Stimulated activated naive CD4-positive, alpha-beta T cell (primary cell): ENCODE measurements at regions not wholly inside any gene's neighbourhood (a gene's known extent, or its start where the extent isn't known, plus 50 kb on each side); places are given as distances from the start of the nearest gene placed in this dataset.
"Not testable (repeated sequence)": the region's sequence is repeated elsewhere in the genome, so short reads cannot be mapped to it uniquely, and the experiment has no call there.

Source experiments
- DNase-seq, 6 experiments: peaks; one replicate each; lab custom pipeline; 2025; lab: John Stamatoyannopoulos, UW

DNA sequence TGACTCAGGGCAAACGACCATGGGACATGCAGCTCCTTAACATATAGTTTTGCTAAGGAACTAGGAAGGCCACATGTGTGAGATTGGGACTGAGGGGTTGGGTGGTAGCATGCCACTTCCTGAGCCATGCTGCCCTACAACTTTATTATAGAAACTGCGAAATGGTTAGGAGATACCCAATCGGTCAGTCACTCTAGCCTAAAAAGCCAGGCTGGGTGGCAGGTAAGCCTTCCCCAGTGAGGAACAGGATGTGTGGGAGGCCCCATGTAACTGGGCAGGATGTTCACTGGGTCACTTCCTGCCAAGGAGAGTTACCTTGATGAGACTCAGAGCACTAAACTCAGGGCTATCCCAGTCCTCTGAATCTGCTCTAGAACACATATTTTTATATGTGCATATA lies 123.5 kb downstream of the MAP3K7 start:
- DNase-seq, result peak in 5 of 6 experiments; percentile 3 to 45 (median 19)

DNA sequence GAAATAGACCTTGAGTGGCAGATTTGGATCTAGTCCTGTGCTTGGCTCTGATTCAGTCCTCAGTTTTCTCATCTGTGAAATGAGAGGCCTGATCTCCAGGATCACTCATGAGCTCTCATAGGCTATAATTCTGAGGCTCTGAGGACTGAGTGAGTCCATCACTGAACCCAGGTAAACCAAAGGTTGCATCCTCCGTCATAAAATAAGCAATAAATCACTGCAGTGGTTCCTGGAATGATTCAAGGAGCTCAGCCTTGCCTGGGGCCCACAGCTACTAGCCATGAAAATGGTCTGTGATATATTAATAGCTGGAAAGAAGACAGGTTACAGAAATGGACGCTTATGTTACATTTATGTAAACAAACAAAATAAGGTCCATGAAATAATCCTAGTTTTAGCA lies 124.8 kb downstream of the MAP3K7 start:
- no peak for DNase-seq

DNA sequence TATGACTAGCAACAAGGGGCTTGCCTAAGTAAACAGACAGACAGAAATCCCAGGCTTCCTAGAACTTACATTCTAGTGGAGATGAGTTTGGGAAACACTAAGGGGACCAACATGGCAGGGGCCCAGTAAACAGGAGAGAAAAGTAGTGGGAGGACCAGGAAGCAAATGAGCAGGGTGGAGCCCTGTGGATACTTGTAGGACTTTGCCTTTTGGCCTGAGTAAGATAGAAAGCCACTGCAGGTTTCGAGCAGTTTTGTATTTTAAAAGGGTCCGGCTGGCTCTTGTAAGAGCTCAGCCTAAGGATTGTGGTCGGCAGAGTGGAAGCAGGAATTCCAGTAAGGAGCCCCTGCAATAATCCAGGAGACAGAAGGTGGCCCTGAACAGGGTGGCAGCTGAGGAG lies 125.5 kb downstream of the MAP3K7 start:
- no peak for DNase-seq

DNA sequence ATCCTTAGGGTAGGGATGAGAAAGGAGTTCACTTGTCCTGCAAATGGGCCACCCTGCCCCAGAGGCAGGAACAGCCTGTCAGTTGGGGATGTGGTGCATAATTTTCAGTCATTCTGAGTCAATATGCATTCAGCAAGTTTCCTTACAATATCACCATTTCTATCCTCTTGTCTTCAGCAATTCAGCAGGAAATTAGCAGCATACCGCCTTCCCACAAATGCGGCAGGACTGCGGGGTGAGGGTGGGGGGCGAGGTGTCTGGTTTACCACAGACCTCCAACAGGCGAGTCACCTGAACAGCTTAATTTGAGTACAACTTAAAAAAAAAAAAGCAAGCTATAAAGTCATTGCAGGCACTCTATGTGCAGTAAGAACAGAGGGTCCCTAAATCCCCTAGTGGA lies 126.8 kb downstream of the MAP3K7 start:
- no peak for DNase-seq

DNA sequence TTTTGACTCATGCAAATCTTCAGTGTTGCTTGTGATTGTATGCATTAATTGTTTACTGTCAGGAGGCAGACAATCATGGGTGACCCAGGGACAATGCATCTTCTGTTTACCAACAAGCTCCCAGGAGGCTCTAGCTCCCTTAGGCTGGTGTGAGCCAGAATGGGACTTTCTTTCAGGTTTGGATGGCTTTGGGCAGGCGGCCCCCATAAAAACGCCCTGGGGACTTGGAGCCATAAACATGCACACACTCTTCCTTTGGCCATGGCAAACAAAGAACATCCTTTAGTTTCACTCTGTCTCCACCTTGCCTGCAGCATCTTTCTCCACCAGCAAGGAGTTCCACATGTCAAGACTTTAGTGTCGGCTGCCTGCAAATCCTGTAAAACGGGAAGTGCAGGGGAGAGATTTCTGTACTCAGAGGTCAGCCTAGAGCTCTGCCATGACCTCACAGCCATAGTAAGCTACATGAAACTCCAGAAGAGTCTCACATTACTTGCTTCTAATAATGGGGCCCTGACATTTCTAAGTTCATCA lies 127.6 kb downstream of the MAP3K7 start:
- DNase-seq, result no peak

DNA sequence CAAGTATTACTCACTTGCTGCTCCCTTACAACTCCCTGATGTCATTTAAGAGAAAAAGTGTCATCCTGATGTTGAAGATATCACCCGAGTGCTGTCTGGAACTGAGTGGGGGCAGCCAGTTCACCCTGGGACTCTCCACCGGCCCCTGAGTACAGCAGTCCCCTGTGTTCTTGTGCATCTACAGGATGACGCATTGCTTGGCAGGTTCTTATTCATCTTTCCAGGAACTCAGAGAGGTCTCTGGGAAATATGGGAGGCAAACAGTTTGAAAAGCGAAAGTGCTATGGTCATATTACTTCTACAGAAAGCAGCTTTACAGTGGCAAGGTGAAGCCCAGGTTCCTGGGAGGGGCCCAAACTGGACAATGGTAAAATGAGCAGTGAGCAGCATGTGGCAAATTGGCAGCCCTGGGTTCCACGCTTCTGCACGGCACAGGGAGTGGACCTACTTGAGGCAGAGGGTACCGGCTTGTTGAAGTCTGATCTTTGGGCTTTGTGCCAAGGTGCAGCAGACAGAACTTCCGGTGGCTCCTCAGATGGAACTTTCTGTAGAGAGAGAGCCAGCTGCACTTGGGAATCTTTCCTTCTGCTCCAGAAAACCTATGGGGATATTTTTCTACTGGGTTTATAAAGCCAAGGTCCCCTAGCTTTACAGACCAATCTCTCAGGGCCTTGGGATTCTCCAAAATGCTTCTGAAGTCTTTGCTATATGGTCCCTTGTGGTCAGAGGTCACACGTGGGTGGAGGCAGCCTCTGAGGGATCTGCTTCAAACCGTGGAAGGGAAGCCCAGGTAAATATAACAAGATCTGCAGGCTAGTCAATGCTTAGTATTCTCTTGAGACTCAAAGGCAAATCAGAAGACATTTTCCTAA lies 128.3 kb downstream of the MAP3K7 start:
- DNase-seq, result peak in 3 of 6 experiments; percentile 28 to 41 (median 32)

DNA sequence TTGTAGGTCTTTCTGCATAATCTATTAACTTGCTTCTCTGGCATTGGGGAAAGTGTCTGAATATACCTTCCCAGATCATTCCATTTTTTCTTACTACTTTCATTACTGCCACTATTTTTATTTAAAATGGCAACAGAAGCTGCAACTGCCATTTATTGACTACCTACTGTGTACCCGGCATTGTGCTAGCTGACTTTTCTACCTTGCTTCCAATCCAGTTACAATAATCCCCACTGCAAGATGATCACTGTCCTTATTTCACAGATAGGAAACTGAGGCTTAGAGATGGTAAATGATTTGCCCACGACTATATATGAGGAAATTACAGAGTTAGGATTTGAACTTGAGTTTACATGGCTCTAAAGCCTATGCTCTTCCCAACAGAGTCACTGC lies 129.0 kb downstream of the MAP3K7 start:
- no peak for DNase-seq

DNA sequence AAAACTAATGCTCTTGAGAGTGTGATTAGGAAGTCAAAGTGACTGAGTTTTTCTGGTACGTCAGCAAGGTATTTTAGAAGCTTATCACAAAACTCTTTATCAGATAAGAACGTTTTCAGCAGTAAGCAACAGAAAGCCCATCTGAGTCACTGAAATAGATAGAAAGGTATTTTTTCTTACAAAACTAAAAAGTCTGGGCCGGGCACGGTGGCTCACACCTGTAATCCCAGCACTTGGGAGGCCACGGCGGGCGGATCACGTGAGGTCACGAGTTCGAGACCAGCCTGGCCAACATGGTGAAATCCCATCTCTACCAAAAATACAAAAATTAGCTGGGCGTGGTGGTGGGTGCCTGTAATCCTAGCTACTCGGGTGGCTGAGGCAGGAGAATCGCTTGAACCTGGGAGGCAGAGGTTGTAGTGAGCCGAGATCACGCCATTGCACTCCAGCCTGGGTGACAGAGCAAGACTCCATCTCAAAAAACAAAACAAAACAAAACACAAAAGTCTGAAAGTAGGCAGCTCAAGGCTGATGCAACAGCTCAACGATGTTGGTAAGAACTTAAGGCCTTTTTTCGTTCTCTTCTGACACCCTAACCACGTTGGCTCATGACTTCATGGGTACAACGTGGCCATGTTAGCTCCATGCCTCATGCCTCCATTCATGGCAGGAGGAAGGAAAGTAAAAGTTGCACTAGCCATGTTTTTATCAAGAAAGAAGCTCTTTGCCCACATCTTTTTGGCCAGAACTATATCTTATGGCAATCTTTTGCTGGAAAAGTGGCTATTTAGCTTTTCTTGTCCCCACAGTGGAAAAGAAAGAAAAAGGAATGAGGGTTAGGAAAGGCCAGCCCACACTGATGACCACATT lies 129.6 kb downstream of the MAP3K7 start:
- not testable (repeated sequence) for DNase-seq

DNA sequence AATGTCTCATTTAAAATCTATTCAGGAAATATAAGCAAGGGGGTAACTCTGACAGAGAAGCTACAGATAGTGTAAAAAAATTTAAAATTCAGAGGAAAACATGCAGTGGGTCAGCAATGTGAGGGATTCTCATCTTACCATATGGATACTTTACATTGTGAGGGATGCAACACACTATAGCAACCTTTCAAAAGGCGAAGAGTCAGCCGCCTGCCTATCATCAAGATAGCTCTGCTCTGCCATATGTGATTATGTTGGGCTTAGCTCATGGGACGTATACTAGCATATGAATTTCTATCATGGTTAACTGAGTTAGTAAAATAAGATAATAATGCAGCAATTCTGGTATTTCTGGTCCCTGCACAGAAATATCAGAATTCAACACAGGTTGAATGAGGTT lies 130.9 kb downstream of the MAP3K7 start:
- no peak for DNase-seq

DNA sequence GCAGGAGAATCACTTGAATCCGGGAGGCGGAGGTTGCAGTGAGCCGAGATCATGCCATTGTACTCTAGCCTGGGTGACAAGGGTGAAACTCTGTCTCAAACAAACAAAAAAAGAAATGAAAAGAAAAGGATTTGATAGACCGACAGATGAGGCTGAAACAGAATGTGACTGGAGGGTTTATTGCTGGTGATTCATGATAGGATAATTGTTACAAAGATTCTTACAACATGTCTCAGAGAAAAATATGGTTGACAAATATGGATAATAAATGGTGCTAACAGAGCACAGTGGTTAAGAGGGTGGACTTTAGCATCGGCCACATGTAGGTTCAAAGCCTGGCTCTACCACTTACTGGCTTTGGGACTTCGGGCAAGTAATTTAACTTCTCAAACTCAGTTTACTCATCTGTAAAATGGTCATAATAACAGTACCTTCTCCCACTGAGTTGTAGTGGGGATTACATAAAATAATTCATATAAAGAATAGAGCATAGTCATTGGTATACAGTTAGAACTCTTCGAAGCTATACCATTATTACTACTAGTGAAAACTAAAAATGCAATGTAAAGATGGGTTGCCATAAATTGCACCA lies 131.9 kb downstream of the MAP3K7 start:
- no peak for DNase-seq

DNA sequence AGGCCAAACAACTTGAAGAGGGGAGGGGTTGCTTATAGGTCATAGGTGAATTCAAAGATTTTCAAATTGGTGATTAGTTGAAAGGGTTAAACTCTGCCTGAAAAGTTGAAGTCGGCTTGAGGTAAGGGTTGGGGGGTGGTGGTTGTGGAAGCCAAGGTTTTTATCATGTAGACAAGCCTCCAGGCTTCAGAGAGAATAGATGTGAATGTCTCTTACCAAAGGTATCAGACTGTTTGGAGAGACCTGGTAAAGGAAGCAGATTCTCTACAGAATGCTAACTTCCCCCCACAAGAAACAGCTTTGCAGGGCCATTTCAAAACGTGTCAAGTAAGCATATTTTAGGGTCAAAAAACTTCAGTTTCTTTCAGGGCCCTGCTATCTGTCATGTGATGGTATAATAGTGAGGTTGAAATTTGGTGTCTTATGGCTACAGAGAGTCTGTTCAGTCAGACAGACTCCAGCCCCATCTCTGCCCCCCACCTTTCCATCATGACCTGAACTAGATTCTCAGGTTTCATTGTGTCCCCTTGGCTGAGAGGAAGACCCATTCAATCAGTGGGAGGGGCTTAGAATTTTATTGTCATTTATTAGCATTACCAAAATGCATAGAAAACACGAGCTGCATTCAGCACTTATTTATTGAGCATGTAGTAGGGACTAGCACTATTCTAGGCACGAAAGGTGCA lies 136.5 kb downstream of the MAP3K7 start:
- DNase-seq, result no peak

DNA sequence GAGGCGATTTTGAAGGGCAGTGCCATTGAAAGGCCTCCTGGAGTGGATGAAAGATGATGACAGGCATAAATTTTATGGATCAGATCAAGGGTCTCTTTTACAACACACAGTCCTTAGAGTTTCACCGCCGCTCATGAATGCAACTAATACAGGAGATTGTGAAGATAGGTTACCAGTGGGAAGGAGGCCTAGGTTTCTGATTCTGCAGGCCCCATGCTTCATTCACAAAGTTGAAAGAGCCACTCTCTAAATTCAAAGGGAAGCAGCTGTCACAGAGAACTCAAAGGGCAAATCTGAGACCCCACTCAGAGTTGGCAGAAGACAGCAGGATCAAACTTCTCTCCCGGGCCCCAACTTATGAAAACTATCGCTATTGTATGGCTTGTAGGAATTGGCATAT lies 137.6 kb downstream of the MAP3K7 start:
- no peak for DNase-seq

DNA sequence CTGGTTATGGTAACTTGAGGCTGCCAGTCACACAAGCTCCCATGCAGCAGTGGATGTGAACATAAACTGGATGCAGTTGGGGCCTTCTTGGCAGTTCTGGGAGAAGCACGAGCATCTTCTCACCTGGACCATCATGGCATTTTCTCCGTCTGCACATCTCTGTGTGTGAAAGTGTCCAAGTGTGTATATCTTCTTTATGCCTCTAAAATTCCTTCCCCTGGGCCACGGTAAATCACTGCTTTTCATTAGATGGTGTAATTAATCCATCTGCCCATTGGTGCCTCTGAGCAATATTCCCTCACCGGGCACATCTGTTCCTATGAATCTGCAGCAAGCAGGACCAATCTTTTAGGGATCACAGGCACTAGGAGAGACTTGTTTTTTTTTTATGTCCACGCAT lies 138.0 kb downstream of the MAP3K7 start:
- DNase-seq, result no peak

DNA sequence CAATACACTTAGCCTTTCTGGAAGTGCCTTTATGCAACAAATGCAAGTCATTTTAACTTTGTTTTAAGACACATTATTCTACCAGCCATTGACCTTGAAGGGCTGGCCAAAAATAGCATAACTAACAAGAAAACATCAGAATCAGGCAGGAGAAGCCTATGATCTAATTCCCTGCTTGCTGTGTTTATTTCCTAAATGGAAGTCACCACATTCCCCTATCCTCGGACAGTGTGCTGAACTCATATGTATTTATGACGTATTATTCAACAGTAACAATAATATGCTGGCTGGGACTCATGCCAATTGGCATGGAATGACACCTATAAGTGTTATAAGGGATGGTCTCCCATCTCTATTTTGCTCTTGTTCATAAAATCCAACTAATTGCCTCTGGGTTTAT lies 140.7 kb downstream of the MAP3K7 start:
- no peak for DNase-seq

DNA sequence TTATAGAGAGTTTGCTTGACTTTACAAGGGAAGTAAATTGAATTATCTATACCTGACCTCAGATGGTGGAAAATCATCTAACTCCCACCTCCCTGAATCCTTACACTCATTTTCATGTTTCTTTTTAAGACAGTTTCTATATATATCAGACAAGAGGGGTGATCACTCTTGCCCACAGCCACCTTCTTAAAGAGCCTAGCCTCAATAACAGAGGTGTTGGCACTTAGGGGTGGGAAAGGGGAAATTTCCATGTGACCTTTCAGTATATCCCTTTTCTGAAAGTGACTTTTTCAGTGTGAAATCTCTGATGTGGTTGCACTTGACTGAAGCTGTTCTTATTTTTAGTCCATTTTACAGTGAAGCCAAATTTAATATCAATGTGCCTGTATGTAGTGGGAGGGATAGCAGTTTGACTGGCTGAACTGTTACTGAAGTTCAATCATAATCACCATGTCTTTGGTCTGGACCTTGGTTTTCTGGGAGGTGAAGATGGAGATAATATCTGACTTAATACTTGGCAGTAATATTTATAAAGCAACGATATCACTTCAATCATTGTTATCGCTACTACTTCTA lies 141.3 kb downstream of the MAP3K7 start:
- DNase-seq, result no peak

DNA sequence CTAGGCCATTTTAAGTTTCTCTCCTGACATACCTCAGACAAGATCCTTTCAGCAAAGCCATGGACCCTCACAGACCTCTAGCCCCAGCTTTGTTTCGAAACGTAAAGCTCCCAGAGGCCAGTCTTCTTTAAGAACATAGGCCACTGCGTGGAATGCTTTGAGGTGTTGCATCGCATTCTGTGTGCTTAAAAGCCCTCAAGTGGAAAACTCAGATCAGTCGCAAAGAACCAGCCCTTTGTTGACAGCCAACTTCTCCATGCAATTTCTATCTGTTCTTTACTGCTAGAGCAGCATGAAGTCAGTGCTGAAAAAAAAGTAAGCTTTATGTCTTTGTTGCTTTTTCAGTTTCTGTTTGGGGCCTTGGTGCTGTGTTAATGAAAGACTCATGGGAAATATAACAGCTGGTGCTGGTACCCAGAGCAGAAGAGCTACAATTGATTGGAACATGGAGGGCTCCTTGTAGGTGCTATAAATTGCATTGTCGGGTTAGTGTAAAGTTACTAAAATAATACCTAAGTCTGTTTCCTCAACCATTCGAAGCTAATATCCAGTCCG lies 142.6 kb downstream of the MAP3K7 start:
- peak in 1 of 6 experiments; percentile 6 for DNase-seq

DNA sequence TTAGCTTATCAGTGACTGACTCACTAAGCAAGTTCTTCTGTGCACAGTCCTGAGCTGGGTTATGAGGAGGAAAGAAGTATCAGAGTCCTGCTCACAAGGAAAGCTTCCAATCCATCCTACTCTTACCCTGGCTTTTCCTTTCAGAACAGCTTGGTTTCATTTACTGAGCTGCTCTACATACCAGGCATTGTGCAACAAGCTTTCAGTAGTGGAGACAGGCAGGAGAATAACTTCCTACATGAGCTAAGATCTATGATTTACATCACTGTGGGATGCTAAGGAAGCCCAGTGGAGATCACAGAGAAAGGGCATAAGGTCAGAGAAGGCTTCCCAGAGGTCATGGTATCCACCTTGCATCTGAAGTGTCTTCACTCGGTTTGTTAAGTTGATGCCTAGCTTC lies 144.5 kb downstream of the MAP3K7 start:
- no peak for DNase-seq

DNA sequence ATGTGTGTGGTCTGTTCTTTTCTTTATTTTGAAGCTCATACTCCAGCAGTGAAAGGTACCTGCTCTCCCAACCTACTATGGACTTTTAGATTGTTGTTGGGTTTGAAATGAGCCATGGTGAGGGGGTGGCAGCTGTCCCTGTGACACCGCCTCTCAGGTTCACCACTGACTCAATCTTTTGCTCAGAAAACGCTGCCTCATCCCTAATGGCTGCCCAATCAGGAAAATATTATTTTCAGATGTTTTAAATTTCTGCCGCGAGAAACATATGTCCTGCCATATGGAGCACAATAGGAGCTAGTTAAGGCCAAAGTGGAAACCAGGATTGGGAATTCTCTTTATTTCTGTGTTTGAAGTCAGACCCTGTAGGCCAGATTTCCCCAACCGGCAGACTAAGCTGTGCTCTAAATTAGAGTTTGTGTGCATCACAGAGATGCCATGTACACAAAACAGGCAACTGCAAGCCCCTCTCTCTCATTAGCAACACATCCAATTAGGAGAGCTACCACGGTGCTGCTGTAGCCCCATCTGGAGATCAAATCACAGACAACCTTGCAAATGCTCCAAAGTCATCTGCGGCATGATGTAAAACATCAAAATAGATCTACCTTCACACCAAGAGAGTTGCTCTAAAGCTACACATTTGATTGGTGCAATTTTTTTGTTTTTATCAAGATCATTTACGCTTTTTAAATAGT lies 144.1 kb upstream of the BACH2 start:
- DNase-seq, result no peak

DNA sequence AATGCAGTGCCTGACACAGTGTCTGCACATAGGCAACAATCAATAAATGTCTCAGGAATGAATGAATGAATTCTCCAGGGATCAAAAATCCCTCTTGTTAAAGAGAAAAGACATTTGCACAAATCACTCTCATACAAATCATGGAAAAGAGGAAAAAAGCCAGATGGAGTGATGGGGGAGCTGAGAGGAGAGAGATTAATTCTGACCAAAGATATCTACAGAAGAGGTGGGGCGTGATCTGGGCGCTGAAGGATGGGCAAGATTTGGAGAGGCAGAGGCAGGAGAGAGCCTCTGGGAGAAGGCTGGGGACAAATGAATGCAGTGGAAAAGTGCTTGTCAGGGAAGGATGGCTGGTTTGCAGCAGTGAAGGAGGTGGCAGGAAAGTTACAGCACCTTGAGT lies 142.9 kb upstream of the BACH2 start:
- DNase-seq, result no peak

DNA sequence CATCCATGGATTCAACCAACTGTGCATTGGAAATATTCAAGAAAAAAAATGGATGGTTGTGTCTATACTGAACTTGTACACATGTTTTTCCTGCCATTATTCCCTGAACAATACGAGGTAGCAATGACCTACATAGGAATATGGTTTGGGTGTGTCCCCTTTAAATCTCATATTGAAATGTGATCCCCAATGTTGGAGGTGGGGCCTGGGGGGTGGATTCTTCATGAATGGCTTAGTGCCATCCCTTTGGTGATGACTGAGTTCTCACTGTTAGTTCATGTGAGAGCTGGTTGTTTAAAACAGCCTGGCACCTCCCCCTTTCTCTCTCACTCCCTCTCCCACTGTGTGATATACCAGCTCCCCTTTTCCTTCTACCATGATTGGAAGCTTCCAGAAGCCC lies 139.8 kb upstream of the BACH2 start:
- no peak for DNase-seq
